ENCODE measurements at regions not wholly inside any gene's neighbourhood (a gene's known extent, or its start where the extent isn't known, plus 50 kb on each side); places are given as distances from the start of the nearest gene placed in this dataset.

DNA sequence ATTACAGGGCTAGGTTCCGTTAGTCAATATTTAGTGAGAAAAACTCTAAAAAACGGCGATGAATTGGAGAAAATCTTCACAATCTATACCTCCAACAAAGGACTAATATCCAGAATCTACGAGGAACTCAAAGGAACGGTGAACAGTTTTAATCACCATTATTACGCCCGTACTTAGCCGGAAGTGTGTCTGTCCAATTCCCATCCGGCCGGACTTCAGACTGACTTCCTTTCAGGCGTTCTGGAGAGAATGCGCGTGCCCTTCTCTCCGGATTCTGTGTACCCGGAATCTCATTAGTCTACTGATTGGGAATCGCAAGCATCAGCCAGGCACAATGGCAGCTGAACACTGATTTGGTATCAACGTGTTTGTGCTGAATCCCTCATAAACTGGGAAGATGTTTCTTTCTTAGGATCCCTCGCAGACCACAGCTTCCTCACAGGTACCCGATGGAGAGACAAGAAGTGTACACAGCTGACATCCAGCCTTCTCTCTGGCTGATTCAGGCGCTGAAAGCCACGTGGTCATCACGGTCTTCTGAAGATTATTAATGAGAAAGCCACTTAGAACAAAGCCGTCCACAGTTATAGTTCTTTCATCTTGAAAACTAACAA lies 239.9 kb downstream of the ZNF516 start:
- Histone ChIP-seq H3K4me3 (ENCODE audit: low read length) (no peak overlapping the region), H3K9ac (ENCODE audit: extremely low read depth, low read length, poor library complexity, severe bottlenecking) (no peak overlapping the region), H3K27me3 (ENCODE audit: control insufficient read depth, insufficient read depth, low read length, poor library complexity, severe bottlenecking) (no peaks in the 10 kb centered on the region), H3K27ac (ENCODE audit: low read depth, low read length) (no peak overlapping the region), H3K36me3 (ENCODE audit: control insufficient read depth, insufficient read depth, low read length) (no peaks in the 10 kb centered on the region), H3K4me1 (ENCODE audit: control insufficient read depth, insufficient read depth, low read length) (no peaks in the 10 kb centered on the region), H3K9me3 (ENCODE audit: control insufficient read depth, low read length) (no peaks in the 10 kb centered on the region)
- 92 to 96% methylated on average over 20 to 23 of the region's 23 CpGs for WGBS, 2 experiments (ENCODE audit: insufficient coverage in 1 of 2, insufficient read length in 1 of 2)
- H3K27me3 Mint-ChIP-seq (ENCODE audit: insufficient read depth): no peaks in the 10 kb centered on the region
- peaks cover 7% of the 10 kb centered on the region for H3K4me1 Mint-ChIP-seq
- H3K27ac Mint-ChIP-seq: no peak overlapping the region
- H3K4me3 Mint-ChIP-seq: no peak overlapping the region
- no peaks in the 10 kb centered on the region for H3K36me3 Mint-ChIP-seq (ENCODE audit: low read depth)
- no peak for DNase-seq
- H3K9me3 Mint-ChIP-seq: no peaks in the 10 kb centered on the region
- TF ChIP-seq, protein P1, sequence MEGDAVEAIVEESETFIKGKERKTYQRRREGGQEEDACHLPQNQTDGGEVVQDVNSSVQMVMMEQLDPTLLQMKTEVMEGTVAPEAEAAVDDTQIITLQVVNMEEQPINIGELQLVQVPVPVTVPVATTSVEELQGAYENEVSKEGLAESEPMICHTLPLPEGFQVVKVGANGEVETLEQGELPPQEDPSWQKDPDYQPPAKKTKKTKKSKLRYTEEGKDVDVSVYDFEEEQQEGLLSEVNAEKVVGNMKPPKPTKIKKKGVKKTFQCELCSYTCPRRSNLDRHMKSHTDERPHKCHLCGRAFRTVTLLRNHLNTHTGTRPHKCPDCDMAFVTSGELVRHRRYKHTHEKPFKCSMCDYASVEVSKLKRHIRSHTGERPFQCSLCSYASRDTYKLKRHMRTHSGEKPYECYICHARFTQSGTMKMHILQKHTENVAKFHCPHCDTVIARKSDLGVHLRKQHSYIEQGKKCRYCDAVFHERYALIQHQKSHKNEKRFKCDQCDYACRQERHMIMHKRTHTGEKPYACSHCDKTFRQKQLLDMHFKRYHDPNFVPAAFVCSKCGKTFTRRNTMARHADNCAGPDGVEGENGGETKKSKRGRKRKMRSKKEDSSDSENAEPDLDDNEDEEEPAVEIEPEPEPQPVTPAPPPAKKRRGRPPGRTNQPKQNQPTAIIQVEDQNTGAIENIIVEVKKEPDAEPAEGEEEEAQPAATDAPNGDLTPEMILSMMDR (conservative IDR thresholded peaks at IDR 0.05): no peak

DNA sequence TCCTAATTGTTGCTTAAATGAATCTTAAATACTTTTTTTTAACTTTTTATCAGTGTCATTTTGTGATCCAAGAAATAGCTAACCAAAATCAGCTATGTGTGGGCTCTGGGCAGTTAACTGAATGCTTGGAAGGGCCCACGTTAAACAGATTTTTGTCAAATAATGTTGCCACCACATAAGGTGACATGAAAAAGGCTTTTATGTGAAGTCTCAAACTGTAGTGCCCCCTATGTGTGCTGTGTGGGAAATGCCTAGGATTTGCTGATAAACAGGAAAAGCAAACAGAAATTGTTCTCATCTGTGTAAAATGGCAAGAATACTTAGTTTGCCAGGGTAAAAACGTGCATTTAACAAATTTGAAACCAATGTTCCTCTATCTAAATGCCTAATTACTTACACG lies 242.2 kb downstream of the ZNF516 start:
- DNase-seq: peak; percentile 71
- Mint-ChIP-seq H3K36me3 (ENCODE audit: low read depth) (no peaks in the 10 kb centered on the region), H3K27me3 (ENCODE audit: insufficient read depth) (no peaks in the 10 kb centered on the region), H3K9me3 (no peaks in the 10 kb centered on the region), H3K4me3 (no peak overlapping the region), H3K27ac (no peak overlapping the region), H3K4me1 (peaks cover 7% of the 10 kb centered on the region)
- WGBS, 2 experiments (ENCODE audit: insufficient coverage in 1 of 2, insufficient read length in 1 of 2): 37 to 43% methylated on average over 3 of the region's 3 CpGs
- Histone ChIP-seq H3K4me1 (ENCODE audit: control insufficient read depth, insufficient read depth, low read length) (no peaks in the 10 kb centered on the region), H3K27me3 (ENCODE audit: control insufficient read depth, insufficient read depth, low read length, poor library complexity, severe bottlenecking) (no peaks in the 10 kb centered on the region), H3K36me3 (ENCODE audit: control insufficient read depth, insufficient read depth, low read length) (no peaks in the 10 kb centered on the region), H3K4me3 (ENCODE audit: low read length) (no peak overlapping the region), H3K27ac (ENCODE audit: low read depth, low read length) (no peak overlapping the region), H3K9me3 (ENCODE audit: control insufficient read depth, low read length) (no peaks in the 10 kb centered on the region), H3K9ac (ENCODE audit: extremely low read depth, low read length, poor library complexity, severe bottlenecking) (no peak overlapping the region)
- TF ChIP-seq, protein P1 (conservative IDR thresholded peaks at IDR 0.05): peak; percentile 87

DNA sequence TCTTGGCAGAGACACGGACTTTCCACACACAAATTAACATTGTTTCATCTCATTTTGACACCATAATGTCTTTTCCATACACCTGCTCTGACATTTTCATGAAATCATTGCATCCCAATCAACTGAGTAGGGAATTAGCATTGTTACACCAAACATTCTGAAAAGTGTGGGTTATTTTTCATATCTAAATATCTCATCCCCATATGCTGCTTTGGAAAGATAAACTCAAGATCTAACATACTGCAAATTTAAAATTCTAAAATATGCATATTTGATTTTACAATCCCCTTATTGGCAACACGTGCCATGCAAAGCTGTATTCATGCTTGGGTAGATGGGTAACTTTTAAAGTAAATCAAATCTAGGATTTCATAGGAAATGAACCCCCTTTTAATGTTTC lies 242.9 kb downstream of the ZNF516 start:
- Histone ChIP-seq H3K27me3 (ENCODE audit: control insufficient read depth, insufficient read depth, low read length, poor library complexity, severe bottlenecking) (no peaks in the 10 kb centered on the region), H3K4me3 (ENCODE audit: low read length) (no peak overlapping the region), H3K9ac (ENCODE audit: extremely low read depth, low read length, poor library complexity, severe bottlenecking) (no peak overlapping the region), H3K4me1 (ENCODE audit: control insufficient read depth, insufficient read depth, low read length) (no peaks in the 10 kb centered on the region), H3K36me3 (ENCODE audit: control insufficient read depth, insufficient read depth, low read length) (no peaks in the 10 kb centered on the region), H3K27ac (ENCODE audit: low read depth, low read length) (no peak overlapping the region), H3K9me3 (ENCODE audit: control insufficient read depth, low read length) (no peaks in the 10 kb centered on the region)
- whole genome bisulfite sequencing, 2 experiments (ENCODE audit: insufficient coverage in 1 of 2, insufficient read length in 1 of 2): 86% methylated on average over 1 to 2 of the region's 2 CpGs
- H3K36me3 Mint-ChIP-seq (ENCODE audit: low read depth): no peaks in the 10 kb centered on the region
- H3K4me1 Mint-ChIP-seq: peaks cover 7% of the 10 kb centered on the region
- no peak for DNase-seq
- H3K27me3 Mint-ChIP-seq (ENCODE audit: insufficient read depth): no peaks in the 10 kb centered on the region
- no peaks in the 10 kb centered on the region for H3K9me3 Mint-ChIP-seq
- no peak overlapping the region for H3K27ac Mint-ChIP-seq
- TF ChIP-seq, protein P1 (conservative IDR thresholded peaks at IDR 0.05): no peak
- no peak overlapping the region for H3K4me3 Mint-ChIP-seq

Data from endodermal cell (in vitro differentiated cells).